ENCODE measurements at regions not wholly inside any gene's neighbourhood (a gene's known extent, or its start where the extent isn't known, plus 50 kb on each side); places are given as distances from the start of the nearest gene placed in this dataset.

GRCh38 chr10:3689871-3690510 is 95.0 kb downstream of the KLF6 start:
- no peak for DNase-seq

GRCh38 chr10:3687510-3688081 is 97.4 kb downstream of the KLF6 start:
- no peak for DNase-seq

- no peak for DNase-seq
These were observed 99.6 kb downstream of the KLF6 start for GRCh38 chr10:3685384-3685783.

- no peak for DNase-seq
These were observed 100.1 kb downstream of the KLF6 start for GRCh38 chr10:3684891-3685290.

GRCh38 chr10:3683560-3683959 is 101.4 kb downstream of the KLF6 start:
- no peak for DNase-seq

DNA sequence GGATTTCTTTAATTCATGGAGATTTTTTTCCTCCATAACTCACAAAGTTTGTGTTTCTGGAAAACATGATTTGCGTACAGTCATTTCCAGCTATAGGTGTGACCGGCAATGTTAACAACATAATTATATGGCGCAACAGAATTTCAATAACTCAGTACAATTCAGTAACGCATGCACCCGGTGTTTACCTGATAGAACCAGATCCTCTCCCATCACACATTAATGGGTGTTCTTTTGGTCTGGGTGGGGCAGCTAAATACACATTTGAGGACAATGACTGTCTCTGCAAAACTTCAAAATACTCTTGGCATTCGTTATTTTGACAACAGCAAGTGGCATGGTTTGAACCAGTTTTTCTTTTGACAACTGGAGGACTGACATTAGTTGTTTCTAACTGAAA is 102.3 kb downstream of the KLF6 start:
- no peak for DNase-seq

DNA sequence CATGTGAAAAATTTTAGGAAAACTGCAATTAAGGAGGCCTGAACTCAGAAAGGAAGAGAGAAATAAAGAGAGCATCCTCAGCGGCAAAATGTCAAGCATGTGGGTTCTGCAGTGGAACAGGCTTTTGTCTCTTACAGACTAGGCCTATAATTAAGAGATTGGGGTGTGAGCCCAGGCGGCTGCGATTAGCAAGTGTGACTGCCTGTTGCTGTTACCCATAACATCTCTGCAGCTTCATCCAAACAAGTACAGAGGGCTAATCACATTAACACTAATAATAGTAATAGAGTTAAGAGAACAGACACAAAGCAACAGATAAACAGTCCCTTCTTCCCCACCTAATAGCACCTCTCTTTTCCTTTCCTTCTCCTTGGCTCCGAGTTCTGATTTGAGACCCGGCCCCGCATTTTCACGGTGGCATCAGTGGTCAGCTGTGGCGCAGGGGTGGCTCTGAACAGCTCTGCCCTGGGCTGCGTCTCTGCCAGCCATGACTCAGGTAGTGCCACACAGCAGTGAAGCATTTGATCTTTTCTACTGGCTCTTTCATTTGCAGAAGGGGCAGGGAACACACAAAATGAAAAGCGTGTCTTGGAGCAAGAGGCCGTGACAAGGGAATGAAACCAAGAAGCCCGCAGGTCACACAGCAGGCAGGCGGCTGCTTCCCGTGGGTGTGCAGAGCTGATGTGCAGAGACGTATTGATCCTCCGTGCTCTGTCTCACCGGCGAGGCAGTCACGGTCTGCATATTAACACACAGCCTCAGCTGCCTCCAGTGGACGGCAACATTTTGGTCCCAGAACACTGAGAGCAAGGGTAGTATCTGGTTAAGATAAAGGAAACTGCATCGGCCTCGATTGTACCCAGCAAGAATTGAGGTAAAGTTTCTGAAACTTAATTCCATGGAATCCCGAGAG is 103.1 kb downstream of the KLF6 start:
- no peak for DNase-seq

DNA sequence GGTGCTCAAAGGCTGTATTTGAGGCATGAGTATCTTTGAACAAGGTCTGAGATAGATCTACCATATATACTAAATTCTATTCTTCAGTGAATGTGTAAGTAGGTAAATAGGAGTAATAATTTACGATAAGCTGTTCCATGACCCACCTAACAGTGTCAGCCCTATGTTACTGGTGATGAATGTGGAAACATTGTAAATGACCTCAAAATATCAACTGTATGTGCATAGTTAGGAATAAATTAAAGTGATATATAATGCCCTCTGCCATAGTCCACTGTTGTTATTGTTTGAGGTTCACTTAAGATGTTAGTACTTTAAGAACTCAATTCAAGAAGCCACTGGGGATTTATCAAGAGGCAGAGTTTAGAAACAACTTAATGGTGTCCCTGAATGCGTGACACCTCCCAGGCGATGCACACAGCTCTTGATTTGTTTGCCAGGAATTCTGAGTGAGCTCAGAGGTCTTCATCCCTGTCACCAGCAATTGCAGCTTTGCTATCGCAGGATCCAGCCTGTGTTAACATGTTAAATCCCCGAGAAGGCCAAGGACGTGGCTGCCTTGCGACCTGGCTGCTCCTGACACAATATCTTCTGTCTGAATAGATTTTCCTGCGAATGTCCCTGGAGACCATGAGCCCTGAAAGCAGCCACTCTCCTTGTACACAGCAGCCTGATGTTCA is 104.9 kb downstream of the KLF6 start:
- DNase-seq = no peak

GRCh38 chr10:3678629-3679227 is 106.3 kb downstream of the KLF6 start:
- DNase-seq = no peak

GRCh38 chr10:3676564-3676963 is 108.4 kb downstream of the KLF6 start:
- no peak for DNase-seq

DNA sequence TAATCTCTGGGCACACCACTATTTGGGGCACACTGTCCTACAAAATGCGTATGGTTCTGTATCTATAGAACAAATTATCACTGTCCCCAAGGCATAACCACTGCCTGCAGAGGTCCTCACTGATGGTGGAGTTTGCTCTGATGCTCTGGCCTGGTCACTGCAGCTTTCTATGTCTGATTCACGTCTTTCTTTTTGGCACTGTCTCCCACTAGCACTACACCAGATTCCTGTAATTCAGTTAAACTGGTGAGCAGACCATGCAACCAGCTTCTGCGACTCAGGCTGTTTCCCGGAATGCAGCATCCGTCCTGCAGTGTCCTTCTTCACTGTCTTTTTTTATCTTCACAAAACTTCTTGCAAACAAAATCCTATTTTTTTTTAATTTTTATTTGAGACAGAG is 112.8 kb downstream of the KLF6 start:
- DNase-seq = no peak

DNA sequence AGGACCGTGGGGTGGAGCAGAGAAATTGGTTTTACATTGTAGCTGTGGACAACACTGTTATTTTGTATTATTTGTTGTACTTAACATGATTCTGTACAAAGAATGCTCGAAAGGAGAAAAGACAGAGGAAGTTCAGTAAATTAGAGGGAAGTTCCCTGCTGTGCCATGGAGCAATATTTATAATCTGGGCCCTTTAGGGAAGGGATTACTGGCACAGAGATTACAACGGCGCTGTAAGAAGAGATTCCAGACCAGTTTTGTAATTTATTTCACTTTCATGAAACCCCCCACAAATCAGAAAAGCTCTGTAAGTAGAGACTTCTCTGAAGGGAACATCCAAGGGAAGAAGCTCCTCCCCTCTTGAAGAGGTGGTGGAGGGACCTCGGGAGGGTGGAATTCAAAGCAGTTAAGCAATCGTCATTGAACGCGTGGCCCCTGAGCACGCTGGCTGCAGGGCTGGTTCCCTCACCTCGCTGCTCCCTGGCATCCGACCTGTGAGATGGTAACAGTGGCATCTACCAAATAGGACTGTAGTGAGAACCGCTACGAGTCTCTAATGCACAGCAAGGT is 113.5 kb downstream of the KLF6 start:
- DNase-seq = no peak

GRCh38 chr10:3668966-3669330 is 116.1 kb downstream of the KLF6 start:
- DNase-seq = no peak

GRCh38 chr10:3668276-3668965 is 116.6 kb downstream of the KLF6 start:
- no peak for DNase-seq

GRCh38 chr10:3666525-3667302 is 118.3 kb downstream of the KLF6 start:
- no peak for DNase-seq

DNA sequence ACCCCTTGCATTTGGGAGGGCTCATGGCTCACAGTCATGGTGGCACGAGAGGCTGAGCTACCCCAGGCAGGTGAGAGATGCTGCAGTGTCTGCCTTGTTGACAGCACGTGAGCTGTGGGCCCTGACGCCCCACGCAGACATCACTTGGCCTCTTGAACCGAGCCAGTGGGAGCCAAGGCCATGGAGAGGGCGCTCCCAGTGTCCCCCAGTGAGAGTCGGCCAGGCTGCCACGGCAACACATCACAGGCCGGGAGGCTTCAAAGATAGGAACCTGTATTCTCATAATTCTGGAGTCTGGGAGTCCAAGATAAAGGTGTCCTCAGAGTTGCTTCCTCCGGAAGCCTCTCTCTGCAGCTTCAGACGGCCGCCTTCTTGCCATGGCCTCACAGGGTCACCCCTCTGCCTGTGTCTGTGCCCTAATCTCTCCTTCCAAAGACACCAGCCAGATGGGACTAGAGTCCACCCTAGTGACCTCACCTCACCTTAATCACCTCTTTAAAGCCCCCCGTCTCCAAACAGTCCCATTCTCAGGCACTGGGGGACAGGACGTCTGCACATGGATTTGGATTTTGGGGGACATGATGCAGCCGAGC is 119.6 kb downstream of the KLF6 start:
- no peak for DNase-seq

GRCh38 chr10:3662775-3663174 is 122.2 kb downstream of the KLF6 start:
- DNase-seq = no peak

GRCh38 chr10:3661271-3661670 is 123.7 kb downstream of the KLF6 start:
- no peak for DNase-seq

DNA sequence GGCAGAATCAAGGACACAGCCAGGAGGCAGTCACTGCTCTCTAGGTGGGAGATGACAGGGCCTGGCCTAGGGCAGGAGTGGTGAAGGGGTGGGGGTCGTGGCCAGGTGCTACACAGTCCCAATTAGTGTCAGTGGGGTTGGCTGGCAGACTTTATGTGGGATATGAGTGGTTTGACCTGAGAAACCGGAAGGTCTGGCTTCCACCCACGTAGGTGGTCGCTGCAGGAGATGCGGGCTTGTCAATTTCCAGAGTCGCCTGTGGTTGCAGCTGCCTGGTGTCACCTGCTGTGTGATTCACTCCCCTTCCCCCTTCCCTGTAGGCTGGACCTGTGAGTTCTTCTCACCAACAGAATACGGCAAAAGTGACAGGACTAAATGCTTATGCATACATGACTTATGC is 124.3 kb downstream of the KLF6 start:
- no peak for DNase-seq

GRCh38 chr10:3659203-3659917 is 125.6 kb downstream of the KLF6 start:
- no peak for DNase-seq

Data from NCI-H1092 (cell line).